ENCODE measurements at regions not wholly inside any gene's neighbourhood (a gene's known extent, or its start where the extent isn't known, plus 50 kb on each side); places are given as distances from the start of the nearest gene placed in this dataset.
A peak's percentile ranks its signal among the peaks of the same experiment; 100 is the strongest.

GRCh38 chr1:78369546-78369945 lies 121.2 kb upstream of the PTGFR start:
- DNase-seq, result no peak

- peak; percentile 62 for DNase-seq
These were observed 120.4 kb upstream of the PTGFR start for GRCh38 chr1:78370356-78370755.

- peak; percentile 67 for DNase-seq
These were observed 119.8 kb upstream of the PTGFR start for GRCh38 chr1:78370779-78371482.

GRCh38 chr1:78373676-78374075 lies 117.1 kb upstream of the PTGFR start:
- DNase-seq, result no peak

GRCh38 chr1:78375996-78376395 lies 114.8 kb upstream of the PTGFR start:
- DNase-seq, result no peak

GRCh38 chr1:78377356-78377928 lies 113.3 kb upstream of the PTGFR start:
- peak; percentile 3 for DNase-seq

- DNase-seq, result no peak
These were observed 106.9 kb upstream of the PTGFR start for GRCh38 chr1:78383923-78384322.

GRCh38 chr1:78385744-78386462 lies 104.9 kb upstream of the PTGFR start:
- no peak for DNase-seq

GRCh38 chr1:78387201-78387600 lies 103.6 kb upstream of the PTGFR start:
- no peak for DNase-seq

GRCh38 chr1:78387871-78388270 lies 102.9 kb upstream of the PTGFR start:
- DNase-seq, result no peak

GRCh38 chr1:78388275-78388674 lies 102.5 kb upstream of the PTGFR start:
- no peak for DNase-seq

GRCh38 chr1:78401148-78401547 lies 89.6 kb upstream of the PTGFR start:
- DNase-seq, result no peak

GRCh38 chr1:78408192-78408591 lies 82.6 kb upstream of the PTGFR start:
- no peak for DNase-seq

GRCh38 chr1:78408810-78409209 lies 82.0 kb upstream of the PTGFR start:
- peak; percentile 29 for DNase-seq

GRCh38 chr1:78410643-78411042 lies 80.1 kb upstream of the PTGFR start:
- DNase-seq, result no peak

GRCh38 chr1:78411707-78412106 lies 79.1 kb upstream of the PTGFR start:
- DNase-seq, result no peak

GRCh38 chr1:78415165-78415564 lies 75.6 kb upstream of the PTGFR start:
- DNase-seq, result no peak

- DNase-seq, result peak; percentile 77
These were observed 71.5 kb upstream of the PTGFR start for GRCh38 chr1:78419309-78419708.

- peak; percentile 28 for DNase-seq
These were observed 70.6 kb upstream of the PTGFR start for GRCh38 chr1:78420181-78420580.

GRCh38 chr1:78420688-78421087 lies 70.1 kb upstream of the PTGFR start:
- no peak for DNase-seq

GRCh38 chr1:78424720-78425119 lies 66.1 kb upstream of the PTGFR start:
- DNase-seq, result no peak

GRCh38 chr1:78426408-78426807 lies 64.4 kb upstream of the PTGFR start:
- DNase-seq, result no peak

- DNase-seq, result no peak
These were observed 63.3 kb upstream of the PTGFR start for GRCh38 chr1:78427506-78427905.

GRCh38 chr1:78432016-78432415 lies 58.8 kb upstream of the PTGFR start:
- DNase-seq, result no peak
